Activated CD8-positive, alpha-beta T cell treated with anti-CD3 and anti-CD28 coated beads for 36 hours (primary cell): ENCODE measurements at regions not wholly inside any gene's neighbourhood (a gene's known extent, or its start where the extent isn't known, plus 50 kb on each side); places are given as distances from the start of the nearest gene placed in this dataset.

Source experiments
- ATAC-seq: fragments of 200-7000 bp; cut with Tn5 transposase; one replicate; pipeline ENCODE4 v1.10.0; 2021; ENCODE audit warnings: mild to moderate bottlenecking, moderate library complexity
- CTCF ChIA-PET: fragments of 350-600 bp; sonication (Branson Sonifier 250); formaldehyde crosslinking; loops from one replicate; lab custom pipeline; 2021; ENCODE audit warnings: antibody characterized with exemption; lab: Charles Lee
- POLR2A ChIA-PET: fragments of 350-600 bp; sonication (Branson Sonifier 250); formaldehyde crosslinking; loops from one replicate; lab custom pipeline; 2021; ENCODE audit warnings: antibody characterized with exemption; lab: Charles Lee
- DNase-seq: peaks from one replicate; pipeline ENCODE4 v3.0.0-alpha.2; 2020
- H3K27ac Mint-ChIP-seq: one replicate; pipeline ENCODE4 v1.8.0; 2021; ENCODE audit warnings: mild to moderate bottlenecking, mixed read lengths
- H3K27me3 Mint-ChIP-seq: one replicate; pipeline ENCODE4 v1.8.0; 2021; ENCODE audit warnings: mixed read lengths
- H3K36me3 Mint-ChIP-seq: one replicate; pipeline ENCODE4 v1.8.0; 2021; ENCODE audit warnings: low read depth, mixed read lengths
- H3K4me1 Mint-ChIP-seq: one replicate; pipeline ENCODE4 v1.8.0; 2021; ENCODE audit warnings: low read depth, mixed read lengths
- H3K4me3 Mint-ChIP-seq: one replicate; pipeline ENCODE4 v1.8.0; 2021; ENCODE audit warnings: mild to moderate bottlenecking, moderate library complexity, mixed read lengths
- H3K9me3 Mint-ChIP-seq: one replicate; pipeline ENCODE4 v1.8.0; 2021; ENCODE audit warnings: mixed read lengths
- intact Hi-C: fragments of 100-400 bp; cut with micrococcal nuclease; formaldehyde crosslinking; loops from one replicate; pipeline ENCODE4 v1.10.0; 2022
- TF ChIP-seq, protein P1 (sequence below): fragments of 200-600 bp; IDR thresholded peaks from one replicate; pipeline ENCODE4 v1.8.0; 2022; ENCODE audit warnings: antibody characterized with exemption, mild to moderate bottlenecking

DNA sequence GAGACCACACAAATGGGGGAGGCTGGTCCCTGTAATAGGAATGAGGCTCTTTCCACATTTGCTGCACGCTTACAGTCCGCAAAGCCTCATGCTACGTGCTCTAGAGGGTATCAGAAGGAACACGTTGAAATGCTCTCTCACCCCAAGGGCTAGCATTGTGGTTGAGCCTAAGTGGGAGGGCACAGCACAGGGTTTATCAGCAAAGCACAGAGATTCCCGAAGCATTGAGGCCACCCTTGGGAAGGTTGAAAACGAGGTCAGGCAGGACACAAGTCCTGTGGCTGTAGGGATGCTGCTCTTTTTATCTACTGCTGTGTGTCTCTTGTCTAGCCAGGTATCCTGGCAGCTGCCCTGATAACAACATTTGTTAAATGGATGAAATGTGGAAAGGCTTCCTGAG, 378.3 kb downstream of the EN1 start:
- no peak overlapping the region for H3K27ac Mint-ChIP-seq
- no peak for DNase-seq
- H3K9me3 Mint-ChIP-seq: no peaks in the 10 kb centered on the region
- no peaks in the 10 kb centered on the region for H3K36me3 Mint-ChIP-seq
- no peaks in the 10 kb centered on the region for H3K4me1 Mint-ChIP-seq
- no peak for ATAC-seq
- CTCF ChIA-PET: no interaction called here
- H3K4me3 Mint-ChIP-seq: no peak overlapping the region
- POLR2A ChIA-PET: no interaction called here
- peaks cover 7% of the 10 kb centered on the region for H3K27me3 Mint-ChIP-seq
- TF ChIP-seq, protein P1, sequence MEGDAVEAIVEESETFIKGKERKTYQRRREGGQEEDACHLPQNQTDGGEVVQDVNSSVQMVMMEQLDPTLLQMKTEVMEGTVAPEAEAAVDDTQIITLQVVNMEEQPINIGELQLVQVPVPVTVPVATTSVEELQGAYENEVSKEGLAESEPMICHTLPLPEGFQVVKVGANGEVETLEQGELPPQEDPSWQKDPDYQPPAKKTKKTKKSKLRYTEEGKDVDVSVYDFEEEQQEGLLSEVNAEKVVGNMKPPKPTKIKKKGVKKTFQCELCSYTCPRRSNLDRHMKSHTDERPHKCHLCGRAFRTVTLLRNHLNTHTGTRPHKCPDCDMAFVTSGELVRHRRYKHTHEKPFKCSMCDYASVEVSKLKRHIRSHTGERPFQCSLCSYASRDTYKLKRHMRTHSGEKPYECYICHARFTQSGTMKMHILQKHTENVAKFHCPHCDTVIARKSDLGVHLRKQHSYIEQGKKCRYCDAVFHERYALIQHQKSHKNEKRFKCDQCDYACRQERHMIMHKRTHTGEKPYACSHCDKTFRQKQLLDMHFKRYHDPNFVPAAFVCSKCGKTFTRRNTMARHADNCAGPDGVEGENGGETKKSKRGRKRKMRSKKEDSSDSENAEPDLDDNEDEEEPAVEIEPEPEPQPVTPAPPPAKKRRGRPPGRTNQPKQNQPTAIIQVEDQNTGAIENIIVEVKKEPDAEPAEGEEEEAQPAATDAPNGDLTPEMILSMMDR: no peak
- intact Hi-C loops: no loop called here

DNA sequence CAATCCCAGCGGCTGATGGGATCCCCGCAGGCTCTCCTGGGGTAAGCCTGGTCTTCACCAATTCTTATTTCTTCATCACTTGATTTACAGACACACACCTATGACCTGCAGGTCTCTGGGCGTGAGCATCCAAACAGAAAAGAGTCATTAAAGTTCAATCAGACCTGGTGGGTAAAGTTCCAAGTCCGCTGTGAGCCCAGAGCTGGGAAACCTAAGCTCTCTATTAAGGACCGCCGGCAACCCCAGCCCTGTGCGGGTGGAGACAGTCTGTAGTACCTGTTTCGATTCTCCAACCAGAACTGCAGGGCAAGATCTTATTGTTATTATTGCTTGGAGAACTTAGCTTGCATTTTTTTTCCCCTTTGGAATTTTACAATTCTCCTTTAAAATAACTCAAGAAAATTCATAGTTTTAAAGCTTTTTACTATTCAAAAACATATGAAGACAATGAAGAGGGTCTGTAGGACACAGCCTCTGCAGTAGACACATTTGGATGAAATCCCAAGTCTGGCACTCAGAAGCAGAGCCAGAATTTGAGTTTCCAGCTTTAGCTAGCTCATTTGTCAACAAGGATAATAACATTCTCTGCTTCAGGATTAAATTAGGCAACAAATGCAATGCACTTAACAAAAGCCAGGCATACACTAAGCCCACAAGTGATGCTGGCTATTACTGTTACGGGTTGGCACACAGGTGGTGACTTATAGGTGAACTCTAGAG, 376.4 kb downstream of the INSIG2 start:
- TF ChIP-seq, protein P1: no peak
- POLR2A ChIA-PET: no interaction called here
- no peak overlapping the region for H3K4me3 Mint-ChIP-seq
- H3K27me3 Mint-ChIP-seq: peaks cover 9% of the 10 kb centered on the region
- no peaks in the 10 kb centered on the region for H3K36me3 Mint-ChIP-seq
- no peak for DNase-seq
- no peaks in the 10 kb centered on the region for H3K4me1 Mint-ChIP-seq
- intact Hi-C loops: no loop called here
- H3K9me3 Mint-ChIP-seq: no peaks in the 10 kb centered on the region
- H3K27ac Mint-ChIP-seq: no peak overlapping the region
- ATAC-seq: no peak
- CTCF ChIA-PET: no interaction called here

DNA sequence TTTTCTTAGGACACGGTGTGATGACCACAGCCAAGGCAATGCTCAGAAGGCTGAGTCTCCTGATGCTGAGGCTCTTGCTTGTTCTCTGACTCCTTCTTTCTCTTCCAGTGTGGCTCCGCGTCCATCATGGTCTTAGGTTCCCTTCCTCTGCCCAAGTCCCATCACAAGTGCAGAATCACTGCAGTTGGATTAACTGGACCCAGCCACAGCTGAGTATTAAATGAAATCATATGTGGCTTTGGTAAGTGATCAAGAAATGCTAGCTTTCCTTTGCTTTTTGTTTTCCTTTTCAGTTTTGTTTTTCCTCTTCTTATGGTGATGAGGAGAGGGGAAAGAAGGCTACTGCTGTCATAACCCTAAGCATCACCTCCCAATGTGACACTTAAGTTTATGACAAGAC, 375.8 kb downstream of the INSIG2 start:
- ATAC-seq (no peak), DNase-seq (no peak)
- ChIA-PET CTCF (no interaction called here), POLR2A (no interaction called here)
- Mint-ChIP-seq H3K9me3 (no peaks in the 10 kb centered on the region), H3K27me3 (peaks cover 9% of the 10 kb centered on the region), H3K4me1 (no peaks in the 10 kb centered on the region), H3K4me3 (no peak overlapping the region), H3K27ac (no peak overlapping the region), H3K36me3 (no peaks in the 10 kb centered on the region)
- intact Hi-C loops: no loop called here
- TF ChIP-seq, protein P1: no peak

DNA sequence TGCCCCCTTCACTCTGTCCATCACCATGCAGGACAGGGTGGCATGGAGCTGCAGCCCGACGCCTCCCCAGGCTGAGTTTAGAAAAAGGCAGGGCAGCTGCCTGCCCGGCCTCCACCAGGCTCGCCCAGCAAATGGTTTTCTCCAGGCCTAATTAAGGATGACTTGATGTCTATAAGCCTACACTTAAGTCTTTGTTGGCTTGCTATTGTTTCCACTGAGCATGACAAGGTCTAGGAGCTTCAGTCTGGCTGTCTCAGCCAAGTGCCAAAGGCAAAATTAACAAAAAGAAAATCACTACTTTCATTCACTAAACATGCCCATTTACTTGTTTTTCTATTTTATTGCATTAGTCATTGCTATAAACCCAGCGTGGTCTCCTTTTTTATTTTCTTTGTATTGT, 372.2 kb downstream of the INSIG2 start:
- POLR2A ChIA-PET: no interaction called here

DNA sequence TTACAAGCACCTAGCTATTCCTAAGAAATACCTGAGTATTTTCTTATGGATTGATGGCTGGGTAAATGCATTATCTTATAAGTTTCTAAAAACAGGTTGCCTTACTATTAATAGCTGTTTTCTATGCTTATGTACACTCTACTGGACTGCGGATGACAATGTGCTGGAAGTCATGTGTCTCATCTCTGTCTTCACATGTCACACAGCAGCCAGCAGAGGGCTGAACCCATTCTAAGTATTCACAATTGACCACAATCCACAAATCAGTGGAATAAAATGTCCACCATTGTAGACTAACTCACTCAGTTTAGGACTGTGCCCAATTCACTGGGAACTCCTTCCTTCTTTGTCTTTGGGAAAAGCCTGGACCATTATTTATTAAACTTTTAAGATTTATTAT, 371.2 kb downstream of the INSIG2 start:
- ATAC-seq: no peak
- H3K27ac Mint-ChIP-seq: no peak overlapping the region
- H3K36me3 Mint-ChIP-seq: no peaks in the 10 kb centered on the region
- intact Hi-C loops: no loop called here
- H3K27me3 Mint-ChIP-seq: peaks cover 22% of the 10 kb centered on the region
- no peak overlapping the region for H3K4me3 Mint-ChIP-seq
- ChIA-PET CTCF (no interaction called here), POLR2A (no interaction called here)
- no peaks in the 10 kb centered on the region for H3K9me3 Mint-ChIP-seq
- no peaks in the 10 kb centered on the region for H3K4me1 Mint-ChIP-seq
- TF ChIP-seq, protein P1: no peak
- no peak for DNase-seq

More for the DNA sequence above, 372.2 kb downstream of the INSIG2 start:
- Mint-ChIP-seq H3K27me3 (peaks cover 20% of the 10 kb centered on the region), H3K4me3 (no peak overlapping the region), H3K9me3 (no peaks in the 10 kb centered on the region), H3K4me1 (no peaks in the 10 kb centered on the region), H3K27ac (no peak overlapping the region), H3K36me3 (no peaks in the 10 kb centered on the region)
- TF ChIP-seq, protein P1: no peak
- DNase-seq (no peak), ATAC-seq (no peak)
- CTCF ChIA-PET: no interaction called here
- intact Hi-C loops: no loop called here
